Natural killer cell (primary cell): ENCODE measurements at regions not wholly inside any gene's neighbourhood (a gene's known extent, or its start where the extent isn't known, plus 50 kb on each side); places are given as distances from the start of the nearest gene placed in this dataset.

Experiments used
- ATAC-seq, 3 donors: fragments of 150-1000 bp in 2 of 3; fragments of 200-7000 bp in 1 of 3; cut with Tn5 transposase; 1 replicate in 1 of 3; 2 replicates in 2 of 3; pipeline ENCODE4 v1.10.0; 2021; ENCODE audit warnings: mild to moderate bottlenecking in 2 of 3, moderate library complexity in 2 of 3
- DNase-seq, 2 donors: peaks; one replicate each; pipeline versions ENCODE4 v3.0.0 to v3.0.0-alpha.2; 2013 to 2021; ENCODE audit warnings: mixed read lengths in 1 of 2
- H3K27ac ChIP-seq: one replicate; pipeline ENCODE4 v1.5.1; 2013; ENCODE audit warnings: mild to moderate bottlenecking, low read length
- H3K27me3 ChIP-seq: one replicate; pipeline ENCODE4 v1.6.1; 2013; ENCODE audit warnings: low read length; ENCODE audit not compliant: control insufficient read depth, insufficient read depth
- H3K36me3 ChIP-seq: one replicate; pipeline ENCODE4 v1.6.1; 2013; ENCODE audit warnings: low read length; ENCODE audit not compliant: control insufficient read depth, insufficient read depth
- H3K4me1 ChIP-seq: one replicate; pipeline ENCODE4 v1.6.1; 2013; ENCODE audit warnings: low read length; ENCODE audit not compliant: control insufficient read depth, insufficient read depth
- H3K4me3 ChIP-seq: one replicate; pipeline ENCODE4 v1.5.1; 2013; ENCODE audit warnings: low read length
- H3K9me3 ChIP-seq: one replicate; pipeline ENCODE4 v1.6.1; 2013; ENCODE audit warnings: low read length; ENCODE audit not compliant: control insufficient read depth, insufficient read depth
- H3K27ac Mint-ChIP-seq, 2 donors: one replicate each; pipeline ENCODE4 v1.8.0; 2022; ENCODE audit warnings: mild to moderate bottlenecking in 2 of 2, mixed read lengths in 2 of 2, moderate library complexity in 1 of 2
- H3K27me3 Mint-ChIP-seq, 2 donors: one replicate each; pipeline ENCODE4 v1.8.0; 2022; ENCODE audit warnings: low read depth in 2 of 2, mixed read lengths in 2 of 2
- H3K36me3 Mint-ChIP-seq: one replicate; pipeline ENCODE4 v1.8.0; 2022; ENCODE audit warnings: mixed read lengths
- H3K4me1 Mint-ChIP-seq, 2 donors: one replicate each; pipeline ENCODE4 v1.8.0; 2022; ENCODE audit warnings: mixed read lengths in 2 of 2
- H3K4me3 Mint-ChIP-seq: one replicate; pipeline ENCODE4 v1.8.0; 2022; ENCODE audit warnings: mild to moderate bottlenecking, moderate library complexity, mixed read lengths
- H3K9me3 Mint-ChIP-seq, 2 donors: one replicate each; pipeline ENCODE4 v1.8.0; 2022; ENCODE audit warnings: mixed read lengths in 2 of 2
- WGBS: methylation state at CpG from one replicate; pipeline ENCODE4 v1.1.7; 2013; ENCODE audit warnings: missing lambda C conversion rate; ENCODE audit not compliant: insufficient coverage; 5-methylcytosine and 5-hydroxymethylcytosine counted together
- intact Hi-C: fragments of 100-400 bp; cut with micrococcal nuclease; formaldehyde crosslinking; loops from one replicate; pipeline ENCODE4 v1.14.2; 2022
- TF ChIP-seq, protein P1 (sequence below): fragments of 200-600 bp; IDR thresholded peaks from one replicate; pipeline ENCODE4 v1.8.0; 2022; ENCODE audit warnings: antibody characterized with exemption

DNA sequence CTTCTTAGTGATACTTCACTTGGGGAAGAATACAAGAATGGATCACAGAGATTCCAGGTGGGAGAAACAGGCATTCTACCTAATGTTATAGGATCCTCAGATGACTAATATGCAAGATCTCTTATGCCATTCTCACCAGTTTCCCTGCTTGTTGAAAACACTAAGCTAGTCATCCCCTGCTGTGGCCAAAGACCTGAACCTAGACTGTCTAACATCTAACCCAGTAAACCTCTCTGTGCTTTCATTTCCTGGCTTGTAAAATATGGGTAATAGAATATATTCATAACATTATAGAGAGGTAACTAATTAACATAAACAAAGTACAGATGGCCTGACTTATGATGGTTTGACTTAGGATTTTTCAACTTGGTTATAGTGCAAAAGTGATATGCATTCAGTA is 776.3 kb downstream of the TUSC7 start:
- Histone ChIP-seq H3K36me3 (no peaks in the 10 kb centered on the region), H3K4me1 (no peaks in the 10 kb centered on the region), H3K9me3 (no peaks in the 10 kb centered on the region), H3K4me3 (no peak overlapping the region), H3K27me3 (no peaks in the 10 kb centered on the region), H3K27ac (no peak overlapping the region)
- DNase-seq, result no peak
- Mint-ChIP-seq H3K4me3 (no peak overlapping the region), H3K27me3 (no peaks in the 10 kb centered on the region), H3K9me3 (peaks cover 5 to 13% of the 10 kb centered on the region in 2 donors), H3K27ac (no peak overlapping the region), H3K4me1 (no peaks in the 10 kb centered on the region), H3K36me3 (no peaks in the 10 kb centered on the region)
- intact Hi-C loops, result loop anchor here (2.0 kb wide), 1 partner anchor 65 kb away; no protein-coding TSS in a partner anchor
- TF ChIP-seq, protein P1, sequence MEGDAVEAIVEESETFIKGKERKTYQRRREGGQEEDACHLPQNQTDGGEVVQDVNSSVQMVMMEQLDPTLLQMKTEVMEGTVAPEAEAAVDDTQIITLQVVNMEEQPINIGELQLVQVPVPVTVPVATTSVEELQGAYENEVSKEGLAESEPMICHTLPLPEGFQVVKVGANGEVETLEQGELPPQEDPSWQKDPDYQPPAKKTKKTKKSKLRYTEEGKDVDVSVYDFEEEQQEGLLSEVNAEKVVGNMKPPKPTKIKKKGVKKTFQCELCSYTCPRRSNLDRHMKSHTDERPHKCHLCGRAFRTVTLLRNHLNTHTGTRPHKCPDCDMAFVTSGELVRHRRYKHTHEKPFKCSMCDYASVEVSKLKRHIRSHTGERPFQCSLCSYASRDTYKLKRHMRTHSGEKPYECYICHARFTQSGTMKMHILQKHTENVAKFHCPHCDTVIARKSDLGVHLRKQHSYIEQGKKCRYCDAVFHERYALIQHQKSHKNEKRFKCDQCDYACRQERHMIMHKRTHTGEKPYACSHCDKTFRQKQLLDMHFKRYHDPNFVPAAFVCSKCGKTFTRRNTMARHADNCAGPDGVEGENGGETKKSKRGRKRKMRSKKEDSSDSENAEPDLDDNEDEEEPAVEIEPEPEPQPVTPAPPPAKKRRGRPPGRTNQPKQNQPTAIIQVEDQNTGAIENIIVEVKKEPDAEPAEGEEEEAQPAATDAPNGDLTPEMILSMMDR, result no peak
- no peak for ATAC-seq

DNA sequence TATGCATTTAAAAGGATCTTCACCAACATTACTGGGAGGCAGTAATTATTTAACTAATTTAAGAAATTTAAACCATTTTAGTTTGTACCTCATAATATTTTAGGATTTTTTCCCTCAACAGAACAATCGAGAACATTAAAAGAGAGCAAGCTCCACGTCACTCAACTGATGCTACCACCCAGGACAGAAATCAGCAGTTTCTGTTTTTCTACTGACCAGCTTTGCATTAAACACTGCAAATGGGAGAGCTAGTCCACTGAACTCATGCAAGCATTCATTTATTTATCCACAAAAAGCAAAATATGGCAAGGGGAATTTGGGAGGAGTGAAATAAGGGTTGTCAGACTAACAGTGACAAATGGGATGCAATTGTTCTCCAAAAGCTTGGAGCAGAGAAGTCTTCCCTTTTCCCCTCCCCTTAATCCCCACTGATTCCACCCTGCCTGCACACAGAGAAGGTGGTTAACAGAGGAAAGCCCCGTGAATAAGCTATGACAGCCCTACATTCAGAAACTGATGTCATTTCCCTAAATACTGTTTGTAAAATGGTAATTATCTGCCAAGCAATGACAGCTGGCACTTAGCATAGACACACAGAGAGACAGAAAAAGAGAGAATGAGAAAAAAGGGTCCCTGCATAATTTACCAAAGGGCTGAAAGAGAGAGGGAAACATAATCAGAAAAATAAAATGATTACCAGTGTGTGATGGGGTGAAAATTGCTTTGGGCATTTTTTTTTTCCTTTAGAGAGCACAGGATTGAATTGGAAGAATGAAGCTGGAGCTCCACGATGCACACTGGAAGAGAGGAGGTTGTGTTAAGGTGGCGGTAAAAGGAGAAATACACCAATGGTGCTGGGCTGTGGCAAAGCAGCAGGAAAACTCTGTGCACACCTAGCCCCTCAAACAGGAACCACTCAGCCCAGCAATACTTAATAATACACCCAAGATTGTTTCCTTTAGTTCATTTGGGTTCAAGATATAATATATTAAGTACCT is 777.4 kb downstream of the TUSC7 start:
- no peaks in the 10 kb centered on the region for H3K9me3 ChIP-seq
- TF ChIP-seq, protein P1, result no peak
- H3K36me3 ChIP-seq, result no peaks in the 10 kb centered on the region
- no peaks in the 10 kb centered on the region for H3K27me3 ChIP-seq
- no peaks in the 10 kb centered on the region for H3K27me3 Mint-ChIP-seq
- intact Hi-C loops, result no loop called here
- H3K27ac ChIP-seq, result no peak overlapping the region
- no peaks in the 10 kb centered on the region for H3K36me3 Mint-ChIP-seq
- 53% methylated on average over 4 of the region's 5 CpGs for WGBS
- H3K4me1 ChIP-seq, result no peaks in the 10 kb centered on the region
- DNase-seq, result no peak
- no peak overlapping the region for H3K4me3 ChIP-seq
- H3K4me3 Mint-ChIP-seq, result no peak overlapping the region
- H3K4me1 Mint-ChIP-seq, result no peaks in the 10 kb centered on the region
- no peak for ATAC-seq
- no peak overlapping the region for H3K27ac Mint-ChIP-seq
- peaks cover 3 to 13% of the 10 kb centered on the region in 2 donors for H3K9me3 Mint-ChIP-seq

DNA sequence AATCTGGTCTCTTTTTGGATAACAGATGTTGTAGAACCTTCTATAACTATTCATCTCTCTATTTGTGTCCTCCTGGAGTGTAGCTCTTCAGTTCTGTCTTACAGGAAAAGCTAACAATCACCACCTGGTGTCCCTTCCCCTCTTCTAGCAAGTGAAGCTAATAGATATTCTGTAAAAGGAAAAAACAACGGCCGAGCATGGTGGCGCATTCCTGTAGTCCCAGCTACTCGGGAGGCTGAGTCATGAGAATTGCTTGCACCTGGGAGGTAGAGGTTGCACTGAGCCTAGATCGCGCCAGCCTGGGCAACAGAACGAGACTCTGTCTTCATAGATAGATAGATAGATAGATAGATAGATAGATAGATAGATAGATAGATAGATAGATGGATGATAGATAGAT is 779.4 kb downstream of the TUSC7 start:
- no peaks in the 10 kb centered on the region for H3K4me1 Mint-ChIP-seq
- 91% methylated on average over 7 of the region's 7 CpGs for WGBS
- H3K27me3 Mint-ChIP-seq, result no peaks in the 10 kb centered on the region
- H3K9me3 Mint-ChIP-seq, result peaks cover 6 to 11% of the 10 kb centered on the region in 2 donors
- Histone ChIP-seq H3K27ac (no peak overlapping the region), H3K9me3 (no peaks in the 10 kb centered on the region), H3K4me1 (no peaks in the 10 kb centered on the region), H3K4me3 (no peak overlapping the region), H3K27me3 (no peaks in the 10 kb centered on the region), H3K36me3 (no peaks in the 10 kb centered on the region)
- H3K36me3 Mint-ChIP-seq, result no peaks in the 10 kb centered on the region
- intact Hi-C loops, result no loop called here
- DNase-seq, result no peak
- H3K4me3 Mint-ChIP-seq, result no peak overlapping the region
- no peak for ATAC-seq
- TF ChIP-seq, protein P1, result no peak
- no peak overlapping the region for H3K27ac Mint-ChIP-seq
